ENCODE measurements at regions not wholly inside any gene's neighbourhood (a gene's known extent, or its start where the extent isn't known, plus 50 kb on each side); places are given as distances from the start of the nearest gene placed in this dataset.

GRCh38 chr6:40263970-40264369 lies 323.2 kb downstream of the LRFN2 start:
- DNase-seq = no peak

DNA sequence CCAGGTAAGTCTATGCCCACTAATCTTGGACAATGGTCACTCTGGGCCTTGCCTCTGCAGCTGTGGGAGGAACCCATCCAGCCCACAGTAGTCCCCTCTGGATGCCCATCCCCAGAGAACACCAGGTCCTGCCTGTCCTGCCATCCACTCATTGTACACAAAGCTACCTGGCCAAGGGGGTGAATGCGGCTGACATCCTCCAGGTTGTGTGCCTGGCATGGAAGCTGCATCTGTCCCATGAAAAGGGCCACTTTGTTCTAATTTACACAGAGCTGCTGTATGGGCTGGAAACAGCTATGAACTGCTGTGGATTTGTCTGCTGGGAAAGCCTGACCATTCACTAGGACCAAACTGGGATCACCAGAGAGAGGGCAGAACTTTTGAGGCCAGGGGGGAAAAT lies 324.8 kb downstream of the LRFN2 start:
- no peak for DNase-seq

GRCh38 chr6:40258531-40258930 lies 324.3 kb upstream of the MOCS1 start:
- no peak for DNase-seq

DNA sequence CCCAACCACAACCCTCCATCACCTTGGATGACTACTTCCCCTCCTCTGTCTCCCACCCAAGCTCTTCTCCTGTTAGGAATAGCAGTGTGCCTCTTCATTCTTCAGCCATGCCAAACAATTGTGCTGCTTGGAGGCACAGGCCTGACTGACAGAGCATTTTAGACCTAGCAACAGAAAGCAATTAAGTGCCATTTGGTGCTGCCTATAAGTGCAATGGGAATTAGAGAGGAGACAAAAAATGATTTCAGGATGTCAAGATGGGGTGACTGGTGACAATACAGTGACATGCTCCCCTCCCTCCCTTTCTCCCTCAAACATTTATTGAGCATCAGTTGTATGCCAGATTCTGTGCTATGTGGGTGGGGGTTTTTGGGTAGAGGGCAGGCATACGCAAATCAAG lies 322.6 kb upstream of the MOCS1 start:
- no peak for DNase-seq

GRCh38 chr6:40256224-40256623 lies 322.0 kb upstream of the MOCS1 start:
- no peak for DNase-seq

- DNase-seq = no peak
These were observed 319.2 kb upstream of the MOCS1 start for GRCh38 chr6:40253420-40253819.

DNA sequence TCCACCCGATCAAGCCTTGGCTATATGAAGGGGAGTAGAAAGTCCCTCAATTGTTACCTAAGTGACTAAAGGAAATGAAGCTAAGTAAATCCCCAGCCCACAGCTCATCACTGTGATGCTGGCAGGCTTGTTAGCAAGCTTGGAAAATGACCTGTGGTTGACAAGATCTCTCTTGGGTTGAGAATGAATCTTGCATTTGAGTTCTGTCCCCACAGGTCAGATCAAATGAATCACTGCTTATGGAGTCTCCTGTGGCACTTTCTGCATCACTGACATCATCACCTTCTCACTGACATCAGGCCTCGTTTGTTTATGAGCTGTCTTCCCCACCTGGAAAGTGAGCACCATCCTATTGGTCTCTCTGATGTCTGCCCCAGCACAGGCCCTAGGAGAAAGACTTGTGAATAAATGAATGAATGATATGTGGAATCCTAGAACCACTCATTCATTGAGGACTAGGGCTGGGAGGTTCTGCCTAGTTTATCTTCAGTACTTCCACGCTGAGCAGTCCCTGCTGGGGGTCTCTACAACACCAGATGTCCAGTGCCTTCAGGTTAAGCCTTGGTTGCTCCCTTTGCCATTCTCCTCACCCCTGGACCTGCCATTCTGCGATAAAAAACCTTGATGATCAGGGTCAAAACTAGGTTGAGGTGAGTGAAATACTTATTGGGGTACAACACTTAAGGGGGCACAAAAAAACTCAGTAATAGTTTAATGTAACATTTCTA lies 318.4 kb upstream of the MOCS1 start:
- no peak for DNase-seq

GRCh38 chr6:40251637-40252300 lies 317.5 kb upstream of the MOCS1 start:
- DNase-seq = no peak

DNA sequence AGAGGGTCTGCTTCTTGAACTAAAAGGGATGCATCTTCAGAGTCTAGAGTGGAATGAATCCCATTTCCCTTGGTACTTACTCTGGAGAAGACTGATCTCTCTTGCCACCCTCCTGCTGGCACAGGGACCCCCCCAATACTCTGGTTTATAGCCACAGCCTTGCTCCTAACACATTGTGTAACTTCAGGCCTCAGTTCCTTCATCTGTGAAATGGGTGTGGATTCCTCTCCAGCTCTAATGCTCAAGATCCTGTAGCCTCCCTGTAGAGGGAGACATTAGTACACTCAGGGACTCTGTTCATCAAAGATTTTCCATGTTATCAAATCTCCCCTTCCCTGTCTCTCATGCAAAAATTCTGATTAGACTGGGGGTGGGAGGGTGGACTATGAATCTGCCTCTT lies 315.7 kb upstream of the MOCS1 start:
- DNase-seq = no peak

DNA sequence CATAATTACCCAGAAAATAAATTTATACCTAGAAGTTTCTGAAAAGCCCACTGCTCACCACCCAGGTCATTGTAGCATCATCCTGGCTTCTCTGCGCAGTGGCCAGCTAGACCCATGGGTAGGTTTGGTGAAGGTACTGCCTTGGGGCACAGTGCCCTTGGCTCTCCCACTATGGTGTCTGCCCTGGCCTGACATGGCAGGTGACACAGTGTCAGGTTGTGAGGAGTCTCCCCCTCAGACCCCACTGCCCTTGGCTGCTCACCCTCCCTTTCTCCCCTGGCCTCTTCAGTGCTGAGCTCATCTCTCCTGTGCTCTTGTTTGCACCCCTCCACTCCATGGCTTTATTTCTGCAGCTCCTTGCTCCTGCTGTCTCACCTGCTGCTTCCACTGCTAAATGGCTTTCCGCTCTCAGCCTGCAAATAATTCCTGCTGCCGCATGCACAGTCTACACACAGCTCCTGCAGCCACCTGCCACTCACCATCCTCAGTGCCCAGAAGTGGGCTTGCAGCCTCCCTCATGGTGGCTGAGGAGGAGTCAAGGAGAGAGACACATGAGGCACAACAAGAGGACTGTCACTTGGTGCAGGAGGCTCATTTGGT lies 313.4 kb upstream of the MOCS1 start:
- no peak for DNase-seq

DNA sequence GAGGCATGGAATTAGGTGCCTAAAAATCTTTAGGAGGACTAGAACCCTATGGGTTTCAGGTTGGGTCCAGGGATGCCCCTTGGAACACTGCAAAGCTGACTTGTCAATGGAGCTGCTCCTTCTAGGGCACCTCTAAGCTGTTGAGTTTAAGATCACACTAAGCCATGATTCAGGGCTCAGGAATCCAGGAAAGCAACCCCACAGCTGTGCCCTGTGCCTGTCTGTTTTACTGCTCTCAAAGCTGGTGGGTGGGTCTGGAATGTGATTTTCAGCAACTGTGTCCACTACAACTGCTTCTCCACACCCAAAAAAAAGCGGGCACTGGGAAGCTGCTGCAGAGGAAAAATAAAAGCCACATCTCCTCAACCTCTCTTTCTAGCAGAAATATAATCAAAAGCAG lies 310.4 kb upstream of the MOCS1 start:
- no peak for DNase-seq

DNA sequence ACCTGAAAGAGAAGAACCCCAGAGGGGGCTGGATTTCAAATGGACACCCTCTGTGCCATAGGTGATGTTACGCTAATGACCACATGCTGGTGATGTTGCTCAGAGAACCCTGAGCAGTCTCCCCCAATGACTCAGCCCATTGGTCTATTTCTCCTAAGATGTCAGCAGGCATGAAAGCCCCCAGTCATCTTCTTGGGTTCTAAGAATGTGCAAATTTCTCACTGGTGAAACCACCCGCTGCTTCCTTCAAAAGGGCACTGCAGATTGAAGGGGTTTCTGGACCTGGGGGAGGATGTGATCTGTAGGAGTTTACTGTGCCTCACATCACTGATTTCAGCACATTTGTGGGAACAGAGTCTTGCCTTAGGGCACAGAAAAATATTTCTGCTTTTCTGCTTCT lies 298.4 kb upstream of the MOCS1 start:
- DNase-seq = no peak

- no peak for DNase-seq
These were observed 293.5 kb upstream of the MOCS1 start for GRCh38 chr6:40227735-40228134.

DNA sequence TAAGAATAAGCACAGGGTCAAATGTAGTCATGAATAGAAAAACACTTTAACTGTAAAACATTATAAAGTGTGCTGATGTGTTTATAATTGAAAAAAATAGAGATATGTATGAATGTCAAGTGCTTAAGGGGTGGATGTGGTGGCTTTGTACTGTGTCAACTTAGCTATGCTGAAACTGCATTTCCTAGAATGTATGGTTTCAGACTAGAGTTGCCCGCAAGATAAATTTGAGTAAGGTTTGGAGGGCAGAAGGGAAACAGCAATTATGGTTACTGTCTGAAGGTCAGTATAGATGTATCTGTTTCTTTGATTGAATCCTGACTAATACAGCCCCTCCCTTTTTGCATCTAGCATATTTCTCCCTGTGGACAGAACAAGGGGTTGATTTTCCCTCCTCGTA lies 288.1 kb upstream of the MOCS1 start:
- DNase-seq = no peak

DNA sequence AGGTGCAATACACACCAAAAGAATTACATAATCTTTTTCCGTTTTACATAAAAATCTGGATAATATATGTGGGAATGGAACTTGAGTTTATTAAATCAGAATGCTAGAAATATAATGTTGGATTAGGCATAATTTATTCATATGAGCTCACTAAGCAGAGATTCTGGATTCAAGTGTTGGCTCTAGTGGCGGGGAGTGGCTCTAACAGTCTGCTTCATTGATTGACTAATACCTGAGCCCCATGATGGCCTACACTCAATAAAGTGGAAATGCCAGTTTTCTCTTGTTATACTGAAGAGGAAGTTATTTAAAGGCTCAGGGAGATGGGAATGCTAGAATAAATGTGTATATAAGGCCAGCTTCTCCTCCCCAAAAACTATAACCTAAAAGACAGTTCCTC lies 285.5 kb upstream of the MOCS1 start:
- DNase-seq = no peak

GRCh38 chr6:40210628-40211056 lies 276.4 kb upstream of the MOCS1 start:
- DNase-seq = no peak

GRCh38 chr6:40205801-40206200 lies 271.5 kb upstream of the MOCS1 start:
- no peak for DNase-seq

- DNase-seq = no peak
These were observed 270.7 kb upstream of the MOCS1 start for GRCh38 chr6:40205004-40205403.

DNA sequence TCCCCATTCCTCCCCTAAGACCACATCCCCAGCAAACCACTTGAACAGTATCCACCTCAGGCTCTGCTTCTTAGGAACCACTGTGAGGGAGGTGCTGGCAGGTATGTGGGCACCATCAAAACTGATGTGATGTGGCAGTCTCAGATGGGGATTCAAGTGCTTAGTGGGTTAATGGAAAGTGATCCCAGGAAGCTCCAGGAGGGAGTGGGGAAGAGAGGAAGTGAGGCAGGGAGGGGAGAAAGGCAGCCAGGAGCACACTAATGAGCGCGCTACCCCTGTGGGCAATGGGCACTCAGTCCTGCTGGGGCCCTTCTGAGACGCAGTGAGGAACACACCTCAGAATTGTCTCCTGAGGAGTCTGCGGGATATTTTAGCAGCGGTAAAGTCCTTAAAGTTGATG lies 263.1 kb upstream of the MOCS1 start:
- DNase-seq = no peak

GRCh38 chr6:40196135-40196518 lies 261.9 kb upstream of the MOCS1 start:
- DNase-seq = no peak

- DNase-seq = no peak
These were observed 261.3 kb upstream of the MOCS1 start for GRCh38 chr6:40195428-40196134.

- no peak for DNase-seq
These were observed 260.3 kb upstream of the MOCS1 start for GRCh38 chr6:40194447-40195170.

- DNase-seq = no peak
These were observed 258.3 kb upstream of the MOCS1 start for GRCh38 chr6:40192516-40192915.
